ENCODE measurements at regions not wholly inside any gene's neighbourhood (a gene's known extent, or its start where the extent isn't known, plus 50 kb on each side); places are given as distances from the start of the nearest gene placed in this dataset.

- TF ChIP-seq POLR2A (IDR thresholded peaks at IDR 0.05) (no peak), CTCF (IDR thresholded peaks at IDR 0.05) (no peak)
Measured at GRCh38 chr10:89937494-89937893, 236.1 kb downstream of the KIF20B start.
